Uterus (tissue), 2 donors: ENCODE measurements at regions not wholly inside any gene's neighbourhood (a gene's known extent, or its start where the extent isn't known, plus 50 kb on each side); places are given as distances from the start of the nearest gene placed in this dataset.

Experiments
- CTCF ChIP-seq, 4 experiments: fragments of 200-600 bp in 2 of 4; fragments of 450-650 bp in 2 of 4; sonication (generic) in 2 of 4; IDR thresholded peaks; one replicate each; pipeline ENCODE4 v1.5.1; 2016 to 2019; ENCODE audit warnings: antibody characterized with exemption in 4 of 4, mild to moderate bottlenecking in 2 of 4, moderate library complexity in 1 of 4
- POLR2A ChIP-seq, 2 donors: fragments of 450-650 bp; IDR thresholded peaks; one replicate each; pipeline ENCODE4 v1.6.1; 2016; ENCODE audit warnings: antibody characterized with exemption in 2 of 2, mild to moderate bottlenecking in 1 of 2, moderate library complexity in 1 of 2

DNA sequence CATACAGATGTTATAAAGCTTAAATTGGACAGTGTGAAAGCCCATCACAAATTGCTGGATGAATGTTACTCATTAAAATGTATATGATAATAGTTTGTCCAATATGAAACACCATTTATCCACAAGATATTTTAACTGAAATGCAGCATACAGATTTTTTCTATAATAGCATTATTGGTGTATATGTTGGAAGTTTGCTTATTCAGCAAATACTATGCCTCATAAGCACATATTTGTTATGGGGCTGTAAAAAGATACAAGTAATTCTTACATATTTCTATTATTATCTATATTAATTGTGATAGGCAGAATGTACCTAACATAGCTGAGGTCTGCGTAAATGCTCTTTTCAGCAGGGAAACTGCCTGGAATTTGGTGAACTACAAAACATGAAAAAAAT, 790.5 kb downstream of the DIPK2A start:
- TF ChIP-seq CTCF (IDR thresholded peaks at IDR 0.05) (no peak), POLR2A (IDR thresholded peaks at IDR 0.05) (no peak)
